Mucosa of descending colon (tissue), 3 donors: ENCODE measurements at regions not wholly inside any gene's neighbourhood (a gene's known extent, or its start where the extent isn't known, plus 50 kb on each side); places are given as distances from the start of the nearest gene placed in this dataset.

ENCODE experiments used
- ATAC-seq: fragments of 200-7000 bp; cut with Tn5 transposase; one replicate; pipeline ENCODE4 v1.9.1; 2020; ENCODE audit warnings: mild to moderate bottlenecking, moderate library complexity
- DNase-seq, 3 donors: peaks; one replicate each; pipeline ENCODE4 v3.0.0-alpha.2; 2020
- H3K36me3 ChIP-seq: fragments of 200-600 bp; one replicate; pipeline ENCODE4 v1.8.0; 2021; ENCODE audit warnings: low read depth, mild to moderate bottlenecking
- H3K4me1 ChIP-seq: fragments of 200-600 bp; one replicate; pipeline ENCODE4 v1.8.0; 2021; ENCODE audit warnings: low read depth, mild to moderate bottlenecking
- H3K4me3 ChIP-seq: fragments of 200-600 bp; one replicate; pipeline ENCODE4 v1.8.0; 2021; ENCODE audit warnings: mild to moderate bottlenecking
- H3K9me3 ChIP-seq: fragments of 200-600 bp; one replicate; pipeline ENCODE4 v1.8.0; 2021; ENCODE audit warnings: mild to moderate bottlenecking
- CTCF ChIP-seq: fragments of 200-600 bp; IDR thresholded peaks from one replicate; pipeline ENCODE4 v1.8.0; 2022; ENCODE audit warnings: antibody characterized with exemption, mild to moderate bottlenecking
- intact Hi-C, 2 donors: fragments of 100-400 bp; cut with DNase I in 1 of 2; cut with micrococcal nuclease in 1 of 2; formaldehyde crosslinking; loops; one replicate each; pipeline versions ENCODE4 v1.11.0 to v1.11.1; 2022; cut with DNase I, micrococcal nuclease
- donor health status: DM: no; HTN: no; CAD: no; lungs with moderate emphysema.
- donor health status: DM: no; HTN: no; CAD: no.
- donor health status: DM: no; HTN: yes; CAD: no.

- H3K4me3 ChIP-seq = no peak overlapping the region
- no peaks in the 10 kb centered on the region for H3K36me3 ChIP-seq
- no peak for TF ChIP-seq CTCF
- H3K4me1 ChIP-seq = peaks cover 4% of the 10 kb centered on the region
- H3K9me3 ChIP-seq = no peaks in the 10 kb centered on the region
- ATAC-seq (no peak), DNase-seq (no peak)
- intact Hi-C loops = no loop called here
These were observed 271.6 kb downstream of the RPS24 start for GRCh38 chr10:78305311-78305710.

GRCh38 chr10:78306358-78306757, 272.7 kb downstream of the RPS24 start:
- Histone ChIP-seq H3K9me3 (no peaks in the 10 kb centered on the region), H3K4me1 (peaks cover 4% of the 10 kb centered on the region), H3K4me3 (no peak overlapping the region), H3K36me3 (no peaks in the 10 kb centered on the region)
- no peak for TF ChIP-seq CTCF
- ATAC-seq = no peak
- intact Hi-C loops = no loop called here
- no peak for DNase-seq

GRCh38 chr10:78307576-78307975, 273.9 kb downstream of the RPS24 start:
- Histone ChIP-seq H3K4me3 (no peak overlapping the region), H3K36me3 (no peaks in the 10 kb centered on the region), H3K9me3 (no peaks in the 10 kb centered on the region), H3K4me1 (peaks cover 4% of the 10 kb centered on the region)
- no peak for TF ChIP-seq CTCF
- DNase-seq (no peak), ATAC-seq (no peak)
- intact Hi-C loops = no loop called here

- no peak for DNase-seq
- no peaks in the 10 kb centered on the region for H3K36me3 ChIP-seq
- no peaks in the 10 kb centered on the region for H3K4me1 ChIP-seq
- TF ChIP-seq CTCF = no peak
- H3K9me3 ChIP-seq = no peaks in the 10 kb centered on the region
- ATAC-seq = no peak
- no peak overlapping the region for H3K4me3 ChIP-seq
- intact Hi-C loops = no loop called here
These were observed 276.0 kb downstream of the RPS24 start for GRCh38 chr10:78309536-78310237.

GRCh38 chr10:78310481-78311080, 276.9 kb downstream of the RPS24 start:
- Histone ChIP-seq H3K9me3 (no peaks in the 10 kb centered on the region), H3K36me3 (no peaks in the 10 kb centered on the region), H3K4me3 (no peak overlapping the region), H3K4me1 (no peaks in the 10 kb centered on the region)
- no peak for DNase-seq
- intact Hi-C loops = no loop called here
- no peak for TF ChIP-seq CTCF
- ATAC-seq = no peak
